TTC549 (cell line): ENCODE measurements at regions not wholly inside any gene's neighbourhood (a gene's known extent, or its start where the extent isn't known, plus 50 kb on each side); places are given as distances from the start of the nearest gene placed in this dataset.
"Not testable (repeated sequence)": the region's sequence is repeated elsewhere in the genome, so short reads cannot be mapped to it uniquely, and the experiment has no call there.

Experiments
- FAIRE-seq: peaks from 2 replicates; lab custom pipeline; 2012; peaks lifted over from hg19 to GRCh38; lab: Jason Lieb, UNC

GRCh38 chr13:99075268-99076191 lies 97.7 kb upstream of the DOCK9 start:
- no peak for FAIRE-seq

- no peak for FAIRE-seq
Measured at GRCh38 chr13:99078017-99078771, 100.3 kb upstream of the DOCK9 start.

- no peak for FAIRE-seq
Measured at GRCh38 chr13:99080131-99080530, 102.3 kb upstream of the DOCK9 start.

- no peak for FAIRE-seq
Measured at GRCh38 chr13:99083981-99084380, 106.1 kb upstream of the DOCK9 start.

- FAIRE-seq = no peak
Measured at GRCh38 chr13:99085139-99085807, 107.4 kb upstream of the DOCK9 start.

GRCh38 chr13:99085808-99086266 lies 108.0 kb upstream of the DOCK9 start:
- FAIRE-seq = no peak

- FAIRE-seq = no peak
Measured at GRCh38 chr13:99086267-99087097, 108.6 kb upstream of the DOCK9 start.

- no peak for FAIRE-seq
Measured at GRCh38 chr13:99087098-99087953, 109.5 kb upstream of the DOCK9 start.

- FAIRE-seq = no peak
Measured at GRCh38 chr13:99087954-99088491, 110.2 kb upstream of the DOCK9 start.

GRCh38 chr13:99093997-99094396 lies 106.7 kb upstream of the UBAC2 start:
- no peak for FAIRE-seq

GRCh38 chr13:99101831-99102230 lies 98.8 kb upstream of the UBAC2 start:
- not testable (repeated sequence) for FAIRE-seq

- FAIRE-seq = no peak
Measured at GRCh38 chr13:99103536-99103935, 97.1 kb upstream of the UBAC2 start.

- FAIRE-seq = no peak
Measured at GRCh38 chr13:99104396-99104795, 96.3 kb upstream of the UBAC2 start.

GRCh38 chr13:99105160-99105559 lies 95.5 kb upstream of the UBAC2 start:
- FAIRE-seq = no peak

- FAIRE-seq = no peak
Measured at GRCh38 chr13:99113351-99113750, 87.3 kb upstream of the UBAC2 start.

GRCh38 chr13:99118179-99118578 lies 82.5 kb upstream of the UBAC2 start:
- FAIRE-seq = no peak

GRCh38 chr13:99119656-99120055 lies 81.0 kb upstream of the UBAC2 start:
- no peak for FAIRE-seq

GRCh38 chr13:99120751-99121150 lies 79.9 kb upstream of the UBAC2 start:
- FAIRE-seq = no peak

GRCh38 chr13:99122171-99122570 lies 78.5 kb upstream of the UBAC2 start:
- no peak for FAIRE-seq
